ENCODE measurements at regions not wholly inside any gene's neighbourhood (a gene's known extent, or its start where the extent isn't known, plus 50 kb on each side); places are given as distances from the start of the nearest gene placed in this dataset.

DNA sequence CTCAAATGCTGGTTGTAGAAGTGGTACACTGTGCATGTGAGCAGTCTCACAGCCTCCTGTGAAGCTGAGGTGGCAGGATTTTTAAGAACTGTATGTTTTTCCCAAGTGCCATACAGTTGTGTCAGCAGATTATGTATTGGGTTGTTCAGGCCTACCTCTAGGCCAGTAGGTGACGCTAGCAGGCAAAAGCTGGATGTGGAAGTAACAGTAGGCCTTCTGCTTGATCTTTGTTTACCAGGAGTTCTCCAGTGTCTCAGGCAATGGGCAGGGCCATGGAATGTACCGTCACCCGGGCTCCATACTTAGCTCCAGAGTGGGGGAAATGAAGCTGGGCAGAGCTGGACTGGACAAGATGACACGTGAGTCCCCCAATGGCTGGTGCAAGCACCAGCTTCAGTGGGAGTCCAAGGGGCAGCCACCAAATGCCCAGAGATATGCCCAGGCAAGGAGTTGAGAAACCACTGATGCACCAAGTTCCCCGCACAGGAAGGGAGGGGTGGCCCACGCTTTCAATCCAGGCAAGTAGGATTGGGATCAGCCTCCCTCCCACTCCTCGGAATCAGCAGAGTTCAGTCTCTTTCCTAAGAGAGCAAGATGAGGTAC, 289.7 kb downstream of the HTR1B start:
- H3K27me3 ChIP-seq (ENCODE audit: insufficient read depth, low read length) = no peaks in the 10 kb centered on the region
- H4K20me1 ChIP-seq (ENCODE audit: insufficient read depth) = no peaks in the 10 kb centered on the region
- H3K4me1 ChIP-seq (ENCODE audit: control insufficient read depth in 1 of 2, insufficient read depth in 2 of 2, low read length in 2 of 2) = no peaks in the 10 kb centered on the region
- H3K9ac ChIP-seq (ENCODE audit: low read length) = no peak overlapping the region
- ATAC-seq (no peak), DNase-seq (ENCODE audit: low read depth, low spot score) (no peak)
- ChIA-PET RAD21 (ENCODE audit: low non-redundant PET in 1 of 2, low total read pairs in 2 of 2, uncharacterized antibody in 2 of 2, unreplicated experiment in 2 of 2) (no interaction called here), POLR2A (no interaction called here), CTCF (no interaction called here)
- TF ChIP-seq ZFX (IDR thresholded peaks at IDR 0.05) (no peak), RAD21 (IDR thresholded peaks at IDR 0.05; ENCODE audit: low read depth) (peak; percentile 25)
- H3K9me2 ChIP-seq (ENCODE audit: insufficient read depth) = no peaks in the 10 kb centered on the region
- no peaks in the 10 kb centered on the region for H3K9me3 ChIP-seq (ENCODE audit: control insufficient read depth in 1 of 2, insufficient read depth in 1 of 2, low read depth in 1 of 2, low read length in 2 of 2)
- no peak overlapping the region for H3K27ac ChIP-seq (ENCODE audit: low read depth, low read length)
- H3K36me3 ChIP-seq (ENCODE audit: control insufficient read depth in 1 of 2, insufficient read depth in 2 of 2, low read length in 2 of 2) = no peaks in the 10 kb centered on the region
- intact Hi-C loops (cut with micrococcal nuclease) = no loop called here
- no peaks in the 10 kb centered on the region for H3K79me2 ChIP-seq (ENCODE audit: insufficient read depth, low read length)
- H3K4me3 ChIP-seq (replicated peaks in 1 of 2; ENCODE audit: low read depth in 1 of 2, low read length in 2 of 2) = no peak overlapping the region
- H2AFZ ChIP-seq (ENCODE audit: low read depth, low read length, poor library complexity, severe bottlenecking) = no peak overlapping the region
- BruUV-seq (replicated peaks) = no TSS peak
- no peak overlapping the region for H3K4me2 ChIP-seq (ENCODE audit: low read length)

DNA sequence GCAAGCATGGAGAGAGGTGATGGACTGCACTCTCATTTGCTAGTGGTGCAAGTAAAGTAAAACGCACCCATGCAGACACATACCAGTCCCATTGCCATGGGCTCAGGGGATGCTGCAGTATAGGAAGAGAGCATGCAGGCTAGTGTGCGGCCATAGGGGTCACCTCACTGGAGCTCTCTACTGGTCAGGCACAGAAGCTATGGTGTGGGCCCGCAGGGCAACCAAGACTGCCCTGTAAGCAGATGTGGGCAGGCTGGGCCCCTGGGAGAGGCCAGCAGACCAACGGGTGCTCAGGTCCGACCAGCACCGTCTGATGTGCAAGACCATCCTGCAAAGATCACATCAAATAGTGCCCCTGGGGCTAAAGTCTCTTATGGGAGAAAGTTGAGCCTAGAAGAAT, 290.7 kb downstream of the HTR1B start:
- Histone ChIP-seq H3K79me2 (ENCODE audit: insufficient read depth, low read length) (no peaks in the 10 kb centered on the region), H3K27ac (ENCODE audit: low read depth, low read length) (no peak overlapping the region), H3K36me3 (ENCODE audit: control insufficient read depth in 1 of 2, insufficient read depth in 2 of 2, low read length in 2 of 2) (no peaks in the 10 kb centered on the region), H3K9ac (ENCODE audit: low read length) (no peak overlapping the region), H2AFZ (ENCODE audit: low read depth, low read length, poor library complexity, severe bottlenecking) (no peak overlapping the region), H3K4me1 (ENCODE audit: control insufficient read depth in 1 of 2, insufficient read depth in 2 of 2, low read length in 2 of 2) (no peaks in the 10 kb centered on the region), H3K27me3 (ENCODE audit: insufficient read depth, low read length) (no peaks in the 10 kb centered on the region), H3K9me2 (ENCODE audit: insufficient read depth) (no peaks in the 10 kb centered on the region), H3K9me3 (ENCODE audit: control insufficient read depth in 1 of 2, insufficient read depth in 1 of 2, low read depth in 1 of 2, low read length in 2 of 2) (no peaks in the 10 kb centered on the region), H3K4me3 (replicated peaks in 1 of 2; ENCODE audit: low read depth in 1 of 2, low read length in 2 of 2) (no peak overlapping the region), H4K20me1 (ENCODE audit: insufficient read depth) (no peaks in the 10 kb centered on the region), H3K4me2 (ENCODE audit: low read length) (no peak overlapping the region)
- intact Hi-C loops (cut with micrococcal nuclease) = no loop called here
- no peak for ATAC-seq
- ChIA-PET RAD21 (ENCODE audit: low non-redundant PET in 1 of 2, low total read pairs in 2 of 2, uncharacterized antibody in 2 of 2, unreplicated experiment in 2 of 2) (no interaction called here), CTCF (no interaction called here), POLR2A (no interaction called here)
- BruUV-seq (replicated peaks) = no TSS peak
- no peak for DNase-seq (ENCODE audit: low read depth, low spot score)
- TF ChIP-seq SIN3A (IDR thresholded peaks at IDR 0.05; ENCODE audit: low read depth) (no peak), RAD21 (IDR thresholded peaks at IDR 0.05; ENCODE audit: low read depth) (no peak), FOSL1 (IDR thresholded peaks at IDR 0.05; ENCODE audit: low read depth) (no peak), ZFX (IDR thresholded peaks at IDR 0.05) (no peak), SRF (IDR thresholded peaks at IDR 0.05; ENCODE audit: low read depth) (no peak), CBX3 (IDR thresholded peaks at IDR 0.05; ENCODE audit: low read depth) (no peak), TCF7L2 (IDR thresholded peaks at IDR 0.05; ENCODE audit: borderline replicate concordance, extremely low read depth, insufficient read depth, insufficient read length) (no peak), CEBPB (IDR thresholded peaks at IDR 0.05; ENCODE audit: low read depth) (no peak), ZNF274 (IDR thresholded peaks at IDR 0.05; ENCODE audit: low read depth, low read length) (no peak)
- TF ChIP-seq, protein P1, sequence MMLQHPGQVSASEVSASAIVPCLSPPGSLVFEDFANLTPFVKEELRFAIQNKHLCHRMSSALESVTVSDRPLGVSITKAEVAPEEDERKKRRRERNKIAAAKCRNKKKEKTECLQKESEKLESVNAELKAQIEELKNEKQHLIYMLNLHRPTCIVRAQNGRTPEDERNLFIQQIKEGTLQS (IDR thresholded peaks at IDR 0.05) = no peak
- TF ChIP-seq, protein P2, sequence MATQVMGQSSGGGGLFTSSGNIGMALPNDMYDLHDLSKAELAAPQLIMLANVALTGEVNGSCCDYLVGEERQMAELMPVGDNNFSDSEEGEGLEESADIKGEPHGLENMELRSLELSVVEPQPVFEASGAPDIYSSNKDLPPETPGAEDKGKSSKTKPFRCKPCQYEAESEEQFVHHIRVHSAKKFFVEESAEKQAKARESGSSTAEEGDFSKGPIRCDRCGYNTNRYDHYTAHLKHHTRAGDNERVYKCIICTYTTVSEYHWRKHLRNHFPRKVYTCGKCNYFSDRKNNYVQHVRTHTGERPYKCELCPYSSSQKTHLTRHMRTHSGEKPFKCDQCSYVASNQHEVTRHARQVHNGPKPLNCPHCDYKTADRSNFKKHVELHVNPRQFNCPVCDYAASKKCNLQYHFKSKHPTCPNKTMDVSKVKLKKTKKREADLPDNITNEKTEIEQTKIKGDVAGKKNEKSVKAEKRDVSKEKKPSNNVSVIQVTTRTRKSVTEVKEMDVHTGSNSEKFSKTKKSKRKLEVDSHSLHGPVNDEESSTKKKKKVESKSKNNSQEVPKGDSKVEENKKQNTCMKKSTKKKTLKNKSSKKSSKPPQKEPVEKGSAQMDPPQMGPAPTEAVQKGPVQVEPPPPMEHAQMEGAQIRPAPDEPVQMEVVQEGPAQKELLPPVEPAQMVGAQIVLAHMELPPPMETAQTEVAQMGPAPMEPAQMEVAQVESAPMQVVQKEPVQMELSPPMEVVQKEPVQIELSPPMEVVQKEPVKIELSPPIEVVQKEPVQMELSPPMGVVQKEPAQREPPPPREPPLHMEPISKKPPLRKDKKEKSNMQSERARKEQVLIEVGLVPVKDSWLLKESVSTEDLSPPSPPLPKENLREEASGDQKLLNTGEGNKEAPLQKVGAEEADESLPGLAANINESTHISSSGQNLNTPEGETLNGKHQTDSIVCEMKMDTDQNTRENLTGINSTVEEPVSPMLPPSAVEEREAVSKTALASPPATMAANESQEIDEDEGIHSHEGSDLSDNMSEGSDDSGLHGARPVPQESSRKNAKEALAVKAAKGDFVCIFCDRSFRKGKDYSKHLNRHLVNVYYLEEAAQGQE (IDR thresholded peaks at IDR 0.05; ENCODE audit: low read depth) = no peak
- TF ChIP-seq, protein P3, sequence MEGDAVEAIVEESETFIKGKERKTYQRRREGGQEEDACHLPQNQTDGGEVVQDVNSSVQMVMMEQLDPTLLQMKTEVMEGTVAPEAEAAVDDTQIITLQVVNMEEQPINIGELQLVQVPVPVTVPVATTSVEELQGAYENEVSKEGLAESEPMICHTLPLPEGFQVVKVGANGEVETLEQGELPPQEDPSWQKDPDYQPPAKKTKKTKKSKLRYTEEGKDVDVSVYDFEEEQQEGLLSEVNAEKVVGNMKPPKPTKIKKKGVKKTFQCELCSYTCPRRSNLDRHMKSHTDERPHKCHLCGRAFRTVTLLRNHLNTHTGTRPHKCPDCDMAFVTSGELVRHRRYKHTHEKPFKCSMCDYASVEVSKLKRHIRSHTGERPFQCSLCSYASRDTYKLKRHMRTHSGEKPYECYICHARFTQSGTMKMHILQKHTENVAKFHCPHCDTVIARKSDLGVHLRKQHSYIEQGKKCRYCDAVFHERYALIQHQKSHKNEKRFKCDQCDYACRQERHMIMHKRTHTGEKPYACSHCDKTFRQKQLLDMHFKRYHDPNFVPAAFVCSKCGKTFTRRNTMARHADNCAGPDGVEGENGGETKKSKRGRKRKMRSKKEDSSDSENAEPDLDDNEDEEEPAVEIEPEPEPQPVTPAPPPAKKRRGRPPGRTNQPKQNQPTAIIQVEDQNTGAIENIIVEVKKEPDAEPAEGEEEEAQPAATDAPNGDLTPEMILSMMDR (IDR thresholded peaks at IDR 0.05 in 2 of 3, conservative IDR thresholded peaks at IDR 0.05 in 1 of 3; ENCODE audit: borderline replicate concordance in 1 of 3, insufficient read depth in 1 of 3, low read depth in 2 of 3, low read length in 2 of 3) = no peak
- TF ChIP-seq, protein P4, sequence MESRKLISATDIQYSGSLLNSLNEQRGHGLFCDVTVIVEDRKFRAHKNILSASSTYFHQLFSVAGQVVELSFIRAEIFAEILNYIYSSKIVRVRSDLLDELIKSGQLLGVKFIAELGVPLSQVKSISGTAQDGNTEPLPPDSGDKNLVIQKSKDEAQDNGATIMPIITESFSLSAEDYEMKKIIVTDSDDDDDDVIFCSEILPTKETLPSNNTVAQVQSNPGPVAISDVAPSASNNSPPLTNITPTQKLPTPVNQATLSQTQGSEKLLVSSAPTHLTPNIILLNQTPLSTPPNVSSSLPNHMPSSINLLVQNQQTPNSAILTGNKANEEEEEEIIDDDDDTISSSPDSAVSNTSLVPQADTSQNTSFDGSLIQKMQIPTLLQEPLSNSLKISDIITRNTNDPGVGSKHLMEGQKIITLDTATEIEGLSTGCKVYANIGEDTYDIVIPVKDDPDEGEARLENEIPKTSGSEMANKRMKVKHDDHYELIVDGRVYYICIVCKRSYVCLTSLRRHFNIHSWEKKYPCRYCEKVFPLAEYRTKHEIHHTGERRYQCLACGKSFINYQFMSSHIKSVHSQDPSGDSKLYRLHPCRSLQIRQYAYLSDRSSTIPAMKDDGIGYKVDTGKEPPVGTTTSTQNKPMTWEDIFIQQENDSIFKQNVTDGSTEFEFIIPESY (IDR thresholded peaks at IDR 0.05; ENCODE audit: extremely low read depth, insufficient replicate concordance, low read length) = no peak
